PC-3 (cell line): ENCODE measurements at regions not wholly inside any gene's neighbourhood (a gene's known extent, or its start where the extent isn't known, plus 50 kb on each side); places are given as distances from the start of the nearest gene placed in this dataset.

Experiments
- ATAC-seq: fragments of 200-7000 bp; cut with Tn5 transposase; 2 replicates; pipeline ENCODE4 v1.9.1; 2020; ENCODE audit warnings: mild to moderate bottlenecking, moderate library complexity
- BruUV-seq: library from RNA; stranded (reverse); fragments of 400-500 nt; replicated peaks from 2 replicates; lab custom pipeline; 2021; lab: Mats Ljungman, UMichigan
- CTCF ChIA-PET: fragments of 300-600 bp; sonication (Branson Sonifier 250); formaldehyde crosslinking; loops from one replicate; lab custom pipeline; 2022; ENCODE audit warnings: antibody characterized with exemption; lab: Charles Lee
- POLR2A ChIA-PET: fragments of 300-600 bp; sonication (Branson Sonifier 250); formaldehyde crosslinking; loops from one replicate; lab custom pipeline; 2022; ENCODE audit warnings: antibody characterized with exemption; ENCODE audit not compliant: unreplicated experiment; lab: Charles Lee
- DNase-seq: peaks from one replicate; pipeline ENCODE4 v3.0.0-alpha.2; 2015
- H2AFZ ChIP-seq: fragments of 300-600 bp; sonication (generic); 2 replicates; pipeline ENCODE4 v1.6.0; 2016; ENCODE audit warnings: antibody characterized with exemption, low read length
- H3F3A ChIP-seq: fragments of 300-600 bp; sonication (generic); one replicate; pipeline ENCODE4 v1.6.0; 2017; ENCODE audit warnings: antibody characterized with exemption, low read length, control low read depth, mild to moderate bottlenecking; ENCODE audit not compliant: unreplicated experiment
- H3K27ac ChIP-seq: fragments of 300-600 bp; sonication (generic); 2 replicates; pipeline ENCODE4 v1.5.1; 2016; ENCODE audit warnings: mild to moderate bottlenecking, low read length
- H3K27me3 ChIP-seq: fragments of 300-600 bp; sonication (generic); 2 replicates; pipeline ENCODE4 v1.6.1; 2016; ENCODE audit warnings: low read length, mixed read lengths
- H3K36me3 ChIP-seq: fragments of 300-600 bp; sonication (generic); 2 replicates; pipeline ENCODE4 v1.6.1; 2016; ENCODE audit warnings: low read depth, mixed run types, low read length, mixed read lengths
- H3K4me1 ChIP-seq: fragments of 300-600 bp; sonication (generic); 2 replicates; pipeline ENCODE4 v1.5.1; 2016; ENCODE audit warnings: low read length; ENCODE audit not compliant: insufficient read depth
- H3K4me2 ChIP-seq: fragments of 300-600 bp; sonication (generic); 2 replicates; pipeline ENCODE4 v1.6.0; 2016; ENCODE audit warnings: low read length
- H3K4me3 ChIP-seq: fragments of 300-600 bp; sonication (generic); 2 replicates; pipeline ENCODE4 v1.5.1; 2016; ENCODE audit warnings: mild to moderate bottlenecking, low read length, mixed read lengths
- H3K79me2 ChIP-seq: fragments of 300-600 bp; sonication (generic); 2 replicates; pipeline ENCODE4 v1.6.1; 2017; ENCODE audit warnings: low read length, mixed read lengths
- H3K9ac ChIP-seq: fragments of 300-600 bp; sonication (generic); 2 replicates; pipeline ENCODE4 v1.6.0; 2016; ENCODE audit warnings: mild to moderate bottlenecking, low read length
- H3K9me2 ChIP-seq: fragments of 300-600 bp; sonication (generic); replicated peaks from 2 replicates; pipeline ENCODE4 v1.6.1; 2016; ENCODE audit warnings: mixed run types, low read length, mixed read lengths
- H3K9me3 ChIP-seq: fragments of 300-600 bp; sonication (generic); 2 replicates; pipeline ENCODE4 v1.6.1; 2016; ENCODE audit warnings: low read length, mixed read lengths
- H4K20me1 ChIP-seq: fragments of 300-600 bp; sonication (generic); 2 replicates; pipeline ENCODE4 v1.6.1; 2016; ENCODE audit warnings: low read length, mixed read lengths
- CTCF ChIP-seq: fragments of 300-600 bp; sonication (generic); conservative IDR thresholded peaks from 2 replicates; pipeline ENCODE4 v1.5.1; 2017; ENCODE audit warnings: antibody characterized with exemption, low read depth, mild to moderate bottlenecking, low read length
- EZH2 ChIP-seq: fragments of 300-600 bp; sonication (generic); IDR thresholded peaks from one replicate; pipeline ENCODE4 v1.6.1; 2017; ENCODE audit warnings: antibody characterized with exemption, mild to moderate bottlenecking, low read length; ENCODE audit not compliant: unreplicated experiment
- EZH2phosphoT487 ChIP-seq: fragments of 300-600 bp; sonication (generic); IDR thresholded peaks from 2 replicates; pipeline ENCODE4 v1.6.1; 2018; ENCODE audit warnings: mild to moderate bottlenecking, antibody characterized with exemption, low read length, borderline replicate concordance
- intact Hi-C: fragments of 100-400 bp; cut with micrococcal nuclease; formaldehyde crosslinking; loops from 2 replicates; pipeline ENCODE4 v1.9.0; 2023

- POLR2A ChIA-PET = no interaction called here
- H3K36me3 ChIP-seq = no peaks in the 10 kb centered on the region
- H3K79me2 ChIP-seq = no peaks in the 10 kb centered on the region
- H3K9ac ChIP-seq = no peak overlapping the region
- intact Hi-C loops = no loop called here
- H3K27me3 ChIP-seq = no peaks in the 10 kb centered on the region
- no TSS peak for BruUV-seq
- CTCF ChIA-PET = no interaction called here
- H3K9me2 ChIP-seq = no peaks in the 10 kb centered on the region
- DNase-seq (no peak), ATAC-seq (no peak)
- H3K4me1 ChIP-seq = peaks cover 26% of the 10 kb centered on the region
- peaks cover 2% of the 10 kb centered on the region for H3F3A ChIP-seq
- H4K20me1 ChIP-seq = no peaks in the 10 kb centered on the region
- no peak overlapping the region for H3K4me3 ChIP-seq
- H3K4me2 ChIP-seq = no peak overlapping the region
- H3K27ac ChIP-seq = no peak overlapping the region
- no peaks in the 10 kb centered on the region for H3K9me3 ChIP-seq
- no peak for TF ChIP-seq EZH2
- no peak for TF ChIP-seq EZH2phosphoT487
- no peak for TF ChIP-seq CTCF
- H2AFZ ChIP-seq = no peak overlapping the region
These were observed 353.9 kb downstream of the BCKDHB start for GRCh38 chr6:80460257-80460865.

GRCh38 chr6:80457439-80457933 lies 351.0 kb downstream of the BCKDHB start:
- Histone ChIP-seq H3K9ac (no peak overlapping the region), H3K79me2 (no peaks in the 10 kb centered on the region), H3F3A (peaks cover 9% of the 10 kb centered on the region), H3K36me3 (no peaks in the 10 kb centered on the region), H3K4me3 (no peak overlapping the region), H3K4me2 (peak overlapping the region; percentile 37), H3K27me3 (no peaks in the 10 kb centered on the region), H3K9me3 (no peaks in the 10 kb centered on the region), H2AFZ (no peak overlapping the region), H3K4me1 (peaks cover 49% of the 10 kb centered on the region), H4K20me1 (no peaks in the 10 kb centered on the region), H3K9me2 (no peaks in the 10 kb centered on the region), H3K27ac (peak overlapping the region; percentile 63)
- no peak for TF ChIP-seq EZH2
- no peak for TF ChIP-seq EZH2phosphoT487
- ChIA-PET POLR2A (no interaction called here), CTCF (no interaction called here)
- BruUV-seq = no TSS peak
- intact Hi-C loops = loop anchor here (5.0 kb wide), 1 partner anchor 120 kb away; no protein-coding TSS in a partner anchor
- DNase-seq (peak; percentile 90), ATAC-seq (peak; percentile 81)

GRCh38 chr6:80456724-80457438 lies 350.4 kb downstream of the BCKDHB start:
- ChIA-PET POLR2A (no interaction called here), CTCF (no interaction called here)
- H2AFZ ChIP-seq = no peak overlapping the region
- no peak for ATAC-seq
- H3F3A ChIP-seq = peaks cover 9% of the 10 kb centered on the region
- H3K79me2 ChIP-seq = no peaks in the 10 kb centered on the region
- H3K27ac ChIP-seq = peak overlapping the region; percentile 51
- TF ChIP-seq EZH2 (no peak), EZH2phosphoT487 (no peak), CTCF (no peak)
- H3K9ac ChIP-seq = no peak overlapping the region
- no peak for DNase-seq
- H3K4me2 ChIP-seq = peak overlapping the region; percentile 27
- no peak overlapping the region for H3K4me3 ChIP-seq
- BruUV-seq = no TSS peak
- H4K20me1 ChIP-seq = no peaks in the 10 kb centered on the region
- H3K36me3 ChIP-seq = no peaks in the 10 kb centered on the region
- intact Hi-C loops = loop anchor here (5.0 kb wide), 1 partner anchor 120 kb away; no protein-coding TSS in a partner anchor
- H3K9me3 ChIP-seq = no peaks in the 10 kb centered on the region
- no peaks in the 10 kb centered on the region for H3K9me2 ChIP-seq
- H3K27me3 ChIP-seq = no peaks in the 10 kb centered on the region
- peaks cover 49% of the 10 kb centered on the region for H3K4me1 ChIP-seq
